ENCODE measurements at regions not wholly inside any gene's neighbourhood (a gene's known extent, or its start where the extent isn't known, plus 50 kb on each side); places are given as distances from the start of the nearest gene placed in this dataset.

DNA sequence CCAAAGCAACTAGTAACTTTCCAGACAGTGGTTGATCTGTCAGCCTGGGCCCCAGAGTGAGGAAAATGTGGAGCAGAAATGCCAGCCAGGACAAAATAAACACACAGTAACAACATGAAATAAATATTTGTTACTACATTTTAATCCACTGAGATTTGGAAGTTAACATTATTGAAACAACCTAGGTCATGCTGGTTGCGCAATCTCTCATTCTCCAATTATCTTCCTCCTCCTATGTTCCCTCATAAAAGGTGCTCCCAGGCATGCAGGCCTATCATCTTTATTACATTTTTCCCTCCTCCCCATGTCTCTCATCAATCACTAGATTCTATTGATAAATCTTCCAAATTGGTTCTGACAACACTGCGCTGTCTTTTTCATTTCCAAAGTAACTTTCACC, 363.1 kb downstream of the HINT1 start:
- TF ChIP-seq, protein P1, sequence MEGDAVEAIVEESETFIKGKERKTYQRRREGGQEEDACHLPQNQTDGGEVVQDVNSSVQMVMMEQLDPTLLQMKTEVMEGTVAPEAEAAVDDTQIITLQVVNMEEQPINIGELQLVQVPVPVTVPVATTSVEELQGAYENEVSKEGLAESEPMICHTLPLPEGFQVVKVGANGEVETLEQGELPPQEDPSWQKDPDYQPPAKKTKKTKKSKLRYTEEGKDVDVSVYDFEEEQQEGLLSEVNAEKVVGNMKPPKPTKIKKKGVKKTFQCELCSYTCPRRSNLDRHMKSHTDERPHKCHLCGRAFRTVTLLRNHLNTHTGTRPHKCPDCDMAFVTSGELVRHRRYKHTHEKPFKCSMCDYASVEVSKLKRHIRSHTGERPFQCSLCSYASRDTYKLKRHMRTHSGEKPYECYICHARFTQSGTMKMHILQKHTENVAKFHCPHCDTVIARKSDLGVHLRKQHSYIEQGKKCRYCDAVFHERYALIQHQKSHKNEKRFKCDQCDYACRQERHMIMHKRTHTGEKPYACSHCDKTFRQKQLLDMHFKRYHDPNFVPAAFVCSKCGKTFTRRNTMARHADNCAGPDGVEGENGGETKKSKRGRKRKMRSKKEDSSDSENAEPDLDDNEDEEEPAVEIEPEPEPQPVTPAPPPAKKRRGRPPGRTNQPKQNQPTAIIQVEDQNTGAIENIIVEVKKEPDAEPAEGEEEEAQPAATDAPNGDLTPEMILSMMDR (IDR thresholded peaks at IDR 0.05) = no peak
- no peak for TF ChIP-seq E2F1 (CRISPR knock-in tag; IDR thresholded peaks at IDR 0.05)
- no peak for TF ChIP-seq ZNF121 (CRISPR knock-in tag; IDR thresholded peaks at IDR 0.05)
- no peak for TF ChIP-seq OVOL2 (CRISPR knock-in tag; IDR thresholded peaks at IDR 0.05; ENCODE audit: borderline replicate concordance)
